HuH-7 (cell line): ENCODE measurements at regions not wholly inside any gene's neighbourhood (a gene's known extent, or its start where the extent isn't known, plus 50 kb on each side); places are given as distances from the start of the nearest gene placed in this dataset.

Source experiments
- DNase-seq: peaks from one replicate; pipeline ENCODE4 v3.0.0; 2011; ENCODE audit warnings: low spot score

- DNase-seq, result no peak
These were observed 86.7 kb upstream of the C1QTNF7 start for GRCh38 chr4:15340902-15341732.

- no peak for DNase-seq
These were observed 86.0 kb upstream of the C1QTNF7 start for GRCh38 chr4:15341733-15342300.

- DNase-seq, result no peak
These were observed 84.8 kb upstream of the C1QTNF7 start for GRCh38 chr4:15343000-15343399.

GRCh38 chr4:15343581-15343980, 84.3 kb upstream of the C1QTNF7 start:
- DNase-seq, result no peak

- DNase-seq, result no peak
These were observed 83.8 kb upstream of the C1QTNF7 start for GRCh38 chr4:15344041-15344440.

GRCh38 chr4:15345134-15345533, 82.7 kb upstream of the C1QTNF7 start:
- DNase-seq, result no peak

GRCh38 chr4:15348236-15348635, 79.6 kb upstream of the C1QTNF7 start:
- no peak for DNase-seq

GRCh38 chr4:15348695-15349094, 79.1 kb upstream of the C1QTNF7 start:
- DNase-seq, result no peak

GRCh38 chr4:15349531-15349935, 78.3 kb upstream of the C1QTNF7 start:
- no peak for DNase-seq

- DNase-seq, result no peak
These were observed 77.9 kb upstream of the C1QTNF7 start for GRCh38 chr4:15349965-15350364.

- DNase-seq, result no peak
These were observed 75.3 kb upstream of the C1QTNF7 start for GRCh38 chr4:15352524-15352923.

GRCh38 chr4:15353207-15353606, 74.6 kb upstream of the C1QTNF7 start:
- no peak for DNase-seq

GRCh38 chr4:15354371-15355297, 73.2 kb upstream of the C1QTNF7 start:
- no peak for DNase-seq

GRCh38 chr4:15361529-15361928, 66.3 kb upstream of the C1QTNF7 start:
- DNase-seq, result no peak

- no peak for DNase-seq
These were observed 65.3 kb upstream of the C1QTNF7 start for GRCh38 chr4:15362541-15362940.

GRCh38 chr4:15364183-15364582, 63.6 kb upstream of the C1QTNF7 start:
- DNase-seq, result no peak

GRCh38 chr4:15365641-15366040, 62.2 kb upstream of the C1QTNF7 start:
- no peak for DNase-seq

- DNase-seq, result no peak
These were observed 61.1 kb upstream of the C1QTNF7 start for GRCh38 chr4:15366721-15367120.

GRCh38 chr4:15368856-15369255, 59.0 kb upstream of the C1QTNF7 start:
- DNase-seq, result no peak

GRCh38 chr4:15370296-15370695, 57.5 kb upstream of the C1QTNF7 start:
- DNase-seq, result no peak

- DNase-seq, result no peak
These were observed 54.5 kb upstream of the C1QTNF7 start for GRCh38 chr4:15373363-15373762.

GRCh38 chr4:15374656-15375055, 53.2 kb upstream of the C1QTNF7 start:
- DNase-seq, result no peak

- DNase-seq, result no peak
These were observed 52.2 kb upstream of the C1QTNF7 start for GRCh38 chr4:15375667-15376066.
